Activated B cell treated with CpG ODN at 0.5 μM for 24 hours (primary cell): ENCODE measurements at regions not wholly inside any gene's neighbourhood (a gene's known extent, or its start where the extent isn't known, plus 50 kb on each side); places are given as distances from the start of the nearest gene placed in this dataset.

Source experiments
- ATAC-seq: fragments of 200-7000 bp; cut with Tn5 transposase; one replicate; pipeline ENCODE4 v1.10.0; 2021; ENCODE audit warnings: low read depth, mild to moderate bottlenecking, moderate library complexity
- CTCF ChIA-PET: fragments of 350-600 bp; sonication (Branson Sonifier 250); formaldehyde crosslinking; loops from one replicate; lab custom pipeline; 2021; ENCODE audit warnings: antibody characterized with exemption; lab: Charles Lee
- POLR2A ChIA-PET: fragments of 350-600 bp; sonication (Branson Sonifier 250); formaldehyde crosslinking; loops from one replicate; lab custom pipeline; 2021; ENCODE audit warnings: antibody characterized with exemption; lab: Charles Lee
- DNase-seq: peaks from one replicate; pipeline ENCODE4 v3.0.0; 2022
- H3K27ac Mint-ChIP-seq: one replicate; pipeline ENCODE4 v1.8.0; 2020; ENCODE audit warnings: mixed read lengths
- H3K27me3 Mint-ChIP-seq: one replicate; pipeline ENCODE4 v1.8.0; 2021; ENCODE audit warnings: mixed read lengths
- H3K36me3 Mint-ChIP-seq: one replicate; pipeline ENCODE4 v1.8.0; 2021; ENCODE audit warnings: low read depth, mixed read lengths
- H3K4me1 Mint-ChIP-seq: one replicate; pipeline ENCODE4 v1.8.0; 2021; ENCODE audit warnings: mixed read lengths
- H3K4me3 Mint-ChIP-seq: one replicate; pipeline ENCODE4 v1.8.0; 2020; ENCODE audit warnings: mild to moderate bottlenecking, mixed read lengths
- H3K9me3 Mint-ChIP-seq: one replicate; pipeline ENCODE4 v1.8.0; 2020; ENCODE audit warnings: mixed read lengths
- intact Hi-C: fragments of 100-400 bp; cut with micrococcal nuclease; formaldehyde crosslinking; loops from one replicate; pipeline ENCODE4 v1.15.1; 2024
- TF ChIP-seq, protein P1 (sequence below): fragments of 200-600 bp; IDR thresholded peaks from one replicate; pipeline ENCODE4 v1.8.0; 2022; ENCODE audit warnings: antibody characterized with exemption, mild to moderate bottlenecking

DNA sequence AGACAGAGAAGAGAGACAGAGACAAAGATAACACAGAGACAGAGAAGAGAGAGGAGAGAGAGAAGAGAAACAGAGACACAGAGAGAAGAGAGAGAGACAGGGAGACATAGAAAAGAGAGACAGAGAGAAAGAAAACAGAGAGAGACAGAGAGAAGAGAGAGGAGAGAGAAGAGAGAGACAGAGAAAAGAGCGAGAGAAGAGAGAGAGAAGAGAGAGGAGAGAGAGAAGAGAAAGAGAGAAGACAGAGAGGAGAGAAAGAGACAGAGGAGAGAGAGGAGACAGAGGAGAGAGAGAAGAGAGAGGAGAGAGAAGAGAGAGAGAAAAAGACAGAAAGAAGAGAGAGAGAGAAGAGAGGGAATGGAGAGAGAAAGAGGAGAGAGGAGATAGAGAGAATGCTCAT, 601.1 kb upstream of the PRKX start:
- DNase-seq (no peak), ATAC-seq (no peak)
- Mint-ChIP-seq H3K27me3 (no peaks in the 10 kb centered on the region), H3K9me3 (no peaks in the 10 kb centered on the region), H3K36me3 (no peaks in the 10 kb centered on the region), H3K4me3 (no peak overlapping the region), H3K4me1 (no peaks in the 10 kb centered on the region), H3K27ac (no peak overlapping the region)
- intact Hi-C loops = no loop called here
- ChIA-PET POLR2A (no interaction called here), CTCF (no interaction called here)
- TF ChIP-seq, protein P1, sequence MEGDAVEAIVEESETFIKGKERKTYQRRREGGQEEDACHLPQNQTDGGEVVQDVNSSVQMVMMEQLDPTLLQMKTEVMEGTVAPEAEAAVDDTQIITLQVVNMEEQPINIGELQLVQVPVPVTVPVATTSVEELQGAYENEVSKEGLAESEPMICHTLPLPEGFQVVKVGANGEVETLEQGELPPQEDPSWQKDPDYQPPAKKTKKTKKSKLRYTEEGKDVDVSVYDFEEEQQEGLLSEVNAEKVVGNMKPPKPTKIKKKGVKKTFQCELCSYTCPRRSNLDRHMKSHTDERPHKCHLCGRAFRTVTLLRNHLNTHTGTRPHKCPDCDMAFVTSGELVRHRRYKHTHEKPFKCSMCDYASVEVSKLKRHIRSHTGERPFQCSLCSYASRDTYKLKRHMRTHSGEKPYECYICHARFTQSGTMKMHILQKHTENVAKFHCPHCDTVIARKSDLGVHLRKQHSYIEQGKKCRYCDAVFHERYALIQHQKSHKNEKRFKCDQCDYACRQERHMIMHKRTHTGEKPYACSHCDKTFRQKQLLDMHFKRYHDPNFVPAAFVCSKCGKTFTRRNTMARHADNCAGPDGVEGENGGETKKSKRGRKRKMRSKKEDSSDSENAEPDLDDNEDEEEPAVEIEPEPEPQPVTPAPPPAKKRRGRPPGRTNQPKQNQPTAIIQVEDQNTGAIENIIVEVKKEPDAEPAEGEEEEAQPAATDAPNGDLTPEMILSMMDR = no peak

DNA sequence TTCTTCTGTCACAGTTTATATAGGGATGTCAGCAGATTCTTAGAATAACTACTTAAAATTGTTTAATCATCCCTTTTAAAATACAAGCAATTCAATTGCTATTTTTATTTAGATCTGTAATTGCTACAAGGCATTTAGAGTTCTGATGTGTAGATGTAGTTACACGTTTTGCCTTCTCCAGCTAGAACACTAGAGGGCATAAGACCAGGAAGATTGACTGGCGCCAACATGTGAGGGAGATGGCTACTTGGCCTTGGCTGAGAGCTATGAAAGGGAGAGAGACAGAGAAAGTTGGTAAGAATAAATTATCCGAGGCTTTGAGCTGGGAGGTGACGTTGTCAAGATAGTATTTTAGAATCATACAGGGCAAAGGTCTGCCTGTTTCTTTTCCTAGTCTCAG, 563.7 kb upstream of the PRKX start:
- DNase-seq = no peak
- Mint-ChIP-seq H3K9me3 (peaks cover 4% of the 10 kb centered on the region), H3K27me3 (no peaks in the 10 kb centered on the region), H3K4me1 (no peaks in the 10 kb centered on the region), H3K36me3 (no peaks in the 10 kb centered on the region), H3K4me3 (no peak overlapping the region), H3K27ac (no peak overlapping the region)
- no peak for ATAC-seq
- TF ChIP-seq, protein P1 = no peak
- POLR2A ChIA-PET = no interaction called here
- intact Hi-C loops = no loop called here
- CTCF ChIA-PET = no interaction called here

DNA sequence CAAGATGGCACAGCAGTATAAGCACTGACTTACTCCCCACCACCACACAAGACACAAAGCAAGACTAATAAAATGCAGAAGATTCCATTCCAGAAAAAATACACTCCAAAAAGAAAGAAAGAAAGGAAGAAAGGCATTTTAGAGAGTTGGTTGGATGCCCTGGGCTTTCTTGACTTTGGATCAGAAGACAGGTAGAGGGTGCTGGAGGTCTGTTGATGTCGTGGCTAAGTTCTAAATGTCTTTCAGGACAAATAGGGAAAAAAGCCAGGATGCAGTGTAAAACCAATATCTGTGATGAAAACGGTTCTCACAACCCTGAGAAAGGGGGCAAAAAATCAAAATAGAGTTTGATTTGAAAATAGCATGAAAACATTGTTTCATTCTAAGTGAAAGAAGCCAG, 555.2 kb upstream of the PRKX start:
- ATAC-seq (no peak), DNase-seq (no peak)
- no peak overlapping the region for H3K4me3 Mint-ChIP-seq
- H3K27ac Mint-ChIP-seq = no peak overlapping the region
- H3K4me1 Mint-ChIP-seq = no peaks in the 10 kb centered on the region
- intact Hi-C loops = no loop called here
- H3K36me3 Mint-ChIP-seq = no peaks in the 10 kb centered on the region
- no peaks in the 10 kb centered on the region for H3K9me3 Mint-ChIP-seq
- TF ChIP-seq, protein P1 = no peak
- ChIA-PET POLR2A (no interaction called here), CTCF (no interaction called here)
- no peaks in the 10 kb centered on the region for H3K27me3 Mint-ChIP-seq

DNA sequence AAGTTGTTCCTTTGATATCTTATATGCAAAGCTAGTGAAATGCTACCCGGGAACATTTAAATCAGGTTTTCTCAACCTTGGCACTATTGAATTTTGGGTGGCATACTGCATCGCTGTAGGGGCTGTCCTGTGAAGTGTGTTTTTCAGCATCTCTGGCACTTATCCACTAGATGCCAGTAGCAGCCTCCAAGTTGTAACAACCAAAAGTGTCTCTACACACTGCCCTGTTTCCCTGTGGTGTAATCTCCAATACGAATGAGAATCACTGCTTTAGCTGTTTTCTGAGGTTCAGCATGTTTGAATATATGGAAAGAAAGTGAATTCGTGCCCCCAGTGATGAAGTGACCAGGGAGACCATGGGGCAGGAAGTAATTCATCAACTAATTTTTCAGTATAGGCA, 551.6 kb upstream of the PRKX start:
- Mint-ChIP-seq H3K27ac (no peak overlapping the region), H3K27me3 (no peaks in the 10 kb centered on the region), H3K4me3 (no peak overlapping the region), H3K4me1 (no peaks in the 10 kb centered on the region), H3K36me3 (no peaks in the 10 kb centered on the region), H3K9me3 (no peaks in the 10 kb centered on the region)
- DNase-seq = no peak
- no peak for ATAC-seq
- ChIA-PET POLR2A (no interaction called here), CTCF (no interaction called here)
- intact Hi-C loops = no loop called here
- TF ChIP-seq, protein P1 = no peak

DNA sequence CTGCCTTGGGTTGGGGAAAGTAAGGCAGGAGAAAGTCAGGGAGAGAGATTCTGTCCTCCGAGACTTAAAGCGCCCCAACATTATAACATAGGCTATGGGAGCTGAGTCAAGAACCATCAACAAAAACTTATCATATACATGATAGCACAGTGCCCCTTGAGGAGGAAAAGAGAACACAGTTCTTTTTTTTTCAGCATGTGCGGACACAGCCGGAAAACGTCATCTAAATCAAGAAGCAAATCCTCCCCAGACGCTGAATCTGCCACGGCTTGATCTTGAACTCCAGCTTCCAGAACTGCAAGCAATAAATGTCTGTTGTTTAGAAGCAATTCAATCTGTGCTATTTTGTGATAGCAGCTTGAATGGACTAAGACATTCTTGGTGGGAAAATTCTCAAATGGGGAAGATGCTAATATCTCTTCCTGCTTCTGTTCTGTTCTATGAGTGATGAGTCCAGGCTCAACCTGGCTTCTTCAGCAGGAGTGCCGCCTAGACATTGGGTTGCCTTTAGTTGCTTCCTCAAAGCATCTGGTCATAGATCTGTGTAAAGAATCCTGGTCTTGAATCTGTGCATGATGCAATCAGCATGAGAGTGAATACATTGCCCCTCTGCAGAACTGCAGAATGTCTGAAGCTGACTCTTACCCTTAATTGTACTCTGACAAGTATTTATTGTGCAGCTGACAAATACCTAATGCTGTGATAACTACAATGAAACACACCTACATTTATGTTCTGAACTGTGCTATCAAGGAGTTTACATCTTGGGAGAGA, 549.8 kb upstream of the PRKX start:
- H3K27ac Mint-ChIP-seq = no peak overlapping the region
- no peak for DNase-seq
- intact Hi-C loops = no loop called here
- ATAC-seq = no peak
- H3K9me3 Mint-ChIP-seq = no peaks in the 10 kb centered on the region
- H3K27me3 Mint-ChIP-seq = no peaks in the 10 kb centered on the region
- POLR2A ChIA-PET = no interaction called here
- CTCF ChIA-PET = no interaction called here
- H3K4me1 Mint-ChIP-seq = no peaks in the 10 kb centered on the region
- no peaks in the 10 kb centered on the region for H3K36me3 Mint-ChIP-seq
- TF ChIP-seq, protein P1 = no peak
- H3K4me3 Mint-ChIP-seq = no peak overlapping the region
